Putamen (tissue), 1 donor: ENCODE measurements at regions not wholly inside any gene's neighbourhood (a gene's known extent, or its start where the extent isn't known, plus 50 kb on each side); places are given as distances from the start of the nearest gene placed in this dataset.
"Not testable (repeated sequence)": the region's sequence is repeated elsewhere in the genome, so short reads cannot be mapped to it uniquely, and the experiment has no call there.

ENCODE experiments used
- DNase-seq: peaks from one replicate; pipeline ENCODE4 v3.0.0-alpha.2; 2016; ENCODE audit warnings: low spot score

GRCh38 chr17:27944546-27945332, 51.6 kb upstream of the LYRM9 start:
- no peak for DNase-seq

DNA sequence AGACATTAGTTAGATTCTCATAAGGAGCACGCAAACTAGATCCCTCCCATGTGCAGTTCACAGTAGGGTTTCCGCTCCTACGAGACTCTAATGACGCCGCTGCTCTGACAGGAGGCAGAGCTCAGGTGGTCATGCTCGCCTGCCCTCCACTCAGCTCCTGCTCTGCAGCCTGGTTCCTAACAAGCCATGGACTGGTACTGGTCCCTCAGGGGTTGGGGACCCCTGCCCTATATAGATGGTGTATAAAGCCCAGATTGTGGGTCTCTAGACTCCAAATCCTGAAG, 52.1 kb upstream of the LYRM9 start:
- no peak for DNase-seq

DNA sequence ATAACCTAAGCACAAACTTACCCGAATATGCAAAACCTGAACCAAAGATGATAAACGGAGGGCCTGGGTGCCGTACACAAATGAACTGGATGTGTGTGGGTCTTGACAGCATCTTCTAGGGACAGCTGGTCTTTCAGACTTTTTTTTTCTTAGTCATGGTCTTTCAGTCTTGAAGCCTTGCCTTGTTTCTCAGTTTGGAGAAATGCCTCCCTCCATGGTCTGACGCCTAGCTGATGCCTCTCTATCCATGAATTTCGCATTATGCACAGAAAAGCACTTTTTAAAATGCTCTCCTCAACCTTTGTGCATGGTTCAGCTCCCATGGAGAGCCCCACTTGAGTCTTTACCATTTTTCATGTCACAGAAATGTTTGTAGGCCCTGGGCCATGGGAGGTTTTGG, 52.8 kb upstream of the LYRM9 start:
- DNase-seq, result no peak

DNA sequence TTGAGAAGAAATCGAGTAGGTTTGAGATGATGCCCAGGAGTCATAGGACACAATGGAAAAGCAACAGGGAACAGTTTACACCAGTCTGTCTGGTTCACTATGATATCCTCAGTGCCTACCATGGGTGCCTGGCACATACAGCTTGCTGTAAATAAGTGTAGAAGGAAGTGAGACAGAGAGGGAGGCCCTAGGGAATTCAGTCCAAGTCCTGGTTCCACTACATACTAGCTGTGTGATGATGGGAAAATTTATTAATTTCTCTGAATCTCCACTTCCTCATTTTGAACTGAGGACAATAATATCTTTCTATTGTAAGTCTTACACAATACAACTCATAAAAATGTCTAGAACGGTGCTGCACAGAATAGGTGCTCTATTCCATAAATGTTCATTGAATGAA, 53.3 kb upstream of the LYRM9 start:
- DNase-seq, result no peak

GRCh38 chr17:27947005-27947406, 53.8 kb upstream of the LYRM9 start:
- peak; percentile 20 for DNase-seq

GRCh38 chr17:27949304-27949703, 56.1 kb upstream of the LYRM9 start:
- no peak for DNase-seq

DNA sequence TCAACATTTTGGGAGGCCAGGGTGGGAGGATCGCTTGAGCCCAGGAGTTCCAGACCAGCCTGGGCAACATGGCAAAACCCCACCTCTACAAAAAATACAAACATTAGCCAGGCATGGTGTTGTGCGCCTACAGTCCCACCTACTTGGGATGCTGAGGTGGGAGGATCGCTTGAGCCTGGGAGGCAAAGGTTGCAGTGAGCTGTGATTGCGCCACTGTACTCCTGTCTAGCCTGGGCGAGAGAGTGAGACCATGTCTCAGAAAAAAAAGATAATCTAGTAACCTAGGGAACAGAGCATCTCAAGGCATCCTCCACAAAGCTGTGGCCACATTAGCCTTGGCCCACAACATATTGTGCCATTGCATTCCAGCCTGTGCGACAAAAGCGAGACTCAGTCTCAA, 57.1 kb upstream of the LYRM9 start:
- DNase-seq, result not testable (repeated sequence)

DNA sequence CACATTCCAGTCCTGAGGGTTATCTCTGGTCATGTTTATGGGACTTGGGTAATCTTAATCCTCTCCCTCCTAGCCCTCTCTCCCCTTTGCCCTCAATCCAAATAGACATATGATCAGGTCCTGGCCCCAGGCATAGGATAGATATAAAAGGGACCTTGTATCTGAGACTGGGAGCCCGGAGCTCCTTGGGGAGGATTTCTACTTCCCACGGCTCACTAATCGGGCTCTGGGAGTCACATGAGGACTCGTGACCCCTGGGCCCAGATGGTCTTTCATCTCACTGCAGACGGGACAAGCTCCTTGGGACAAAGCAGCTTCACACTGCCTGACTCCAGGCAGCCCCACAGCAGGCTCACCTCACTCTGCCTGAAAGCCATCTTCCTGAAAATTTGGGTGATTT, 57.8 kb upstream of the LYRM9 start:
- no peak for DNase-seq

- DNase-seq, result no peak
These were observed 58.7 kb upstream of the LYRM9 start for GRCh38 chr17:27951872-27952271.

- DNase-seq, result no peak
These were observed 59.2 kb upstream of the LYRM9 start for GRCh38 chr17:27952366-27952765.

- DNase-seq, result no peak
These were observed 61.7 kb upstream of the LYRM9 start for GRCh38 chr17:27954548-27955495.

- no peak for DNase-seq
These were observed 63.7 kb upstream of the LYRM9 start for GRCh38 chr17:27956601-27957445.

DNA sequence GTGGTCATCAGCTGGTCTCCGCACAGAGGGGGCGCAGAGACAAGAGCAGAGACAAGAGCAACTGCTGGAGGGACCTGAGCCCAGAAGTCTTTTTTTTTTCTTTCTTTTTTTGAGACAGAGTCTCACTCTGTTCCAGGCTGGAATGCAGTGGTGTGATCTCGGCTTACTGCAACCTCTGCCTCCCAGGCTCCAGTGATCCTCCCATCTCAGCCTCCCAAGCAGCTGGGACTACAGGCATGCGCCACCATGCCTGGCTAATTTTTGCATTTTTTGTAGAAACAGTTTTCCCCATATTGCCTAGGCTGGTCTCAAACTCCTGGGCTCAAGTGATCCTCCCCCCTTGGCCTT, 64.3 kb upstream of the LYRM9 start:
- not testable (repeated sequence) for DNase-seq

DNA sequence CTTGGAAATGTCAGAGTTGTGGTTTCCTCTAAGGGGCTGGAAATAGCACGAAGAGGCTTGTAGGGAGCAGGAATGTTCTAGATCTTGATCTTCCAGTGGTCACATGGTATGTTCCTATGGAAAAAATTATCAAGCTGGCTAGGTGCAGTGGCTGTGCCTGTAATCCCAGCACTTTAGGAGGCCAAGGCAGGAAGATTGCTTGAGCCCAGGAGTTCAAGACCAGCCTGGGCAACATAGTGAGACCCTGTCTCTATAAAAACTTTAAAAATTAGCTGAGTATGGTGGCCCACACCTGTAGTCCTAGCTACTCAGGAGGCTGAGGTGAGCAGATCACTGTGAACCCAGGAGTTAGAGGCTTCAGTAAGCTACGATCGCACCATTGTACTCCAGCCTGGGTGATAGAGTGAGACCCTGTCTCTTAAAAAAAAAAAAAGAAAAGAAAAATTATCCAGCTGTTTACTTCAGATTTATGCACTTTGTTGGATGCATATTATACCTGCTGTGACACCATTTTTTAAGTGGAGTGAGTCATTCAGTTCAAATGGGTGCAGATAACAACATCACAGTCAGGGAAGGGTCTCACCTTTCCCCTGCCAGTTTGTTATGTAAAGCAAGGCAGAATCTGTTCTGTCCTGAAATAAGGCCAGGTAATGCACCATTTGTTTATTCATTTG, 65.7 kb upstream of the LYRM9 start:
- no peak for DNase-seq

DNA sequence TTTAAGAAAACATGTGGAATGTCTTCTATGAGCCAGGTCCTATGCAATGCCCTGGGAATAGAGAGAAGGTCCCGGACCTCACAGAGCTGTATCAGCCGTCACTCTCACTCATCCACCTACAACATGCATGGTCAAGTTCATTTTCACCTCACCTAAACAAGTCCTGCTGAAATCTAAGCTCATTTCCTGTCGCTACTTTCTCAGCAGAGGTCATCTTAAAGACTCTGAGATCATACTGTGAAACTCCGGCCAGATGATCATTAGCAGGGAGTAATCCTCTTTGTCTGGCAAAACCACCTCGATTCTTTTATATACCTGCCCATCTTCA, 66.2 kb upstream of the LYRM9 start:
- DNase-seq, result no peak

- no peak for DNase-seq
These were observed 67.2 kb upstream of the LYRM9 start for GRCh38 chr17:27960183-27960849.

GRCh38 chr17:27962581-27962980, 69.4 kb upstream of the LYRM9 start:
- not testable (repeated sequence) for DNase-seq

- no peak for DNase-seq
These were observed 72.1 kb upstream of the LYRM9 start for GRCh38 chr17:27965224-27965623.

GRCh38 chr17:27968206-27968732, 74.2 kb upstream of the NLK start:
- DNase-seq, result no peak

- DNase-seq, result no peak
These were observed 71.9 kb upstream of the NLK start for GRCh38 chr17:27970587-27970986.
